HEK293 (cell line): ENCODE measurements at regions not wholly inside any gene's neighbourhood (a gene's known extent, or its start where the extent isn't known, plus 50 kb on each side); places are given as distances from the start of the nearest gene placed in this dataset.

ENCODE experiments used
- CTCF ChIA-PET: fragments of 350-600 bp; formaldehyde crosslinking; extraction: SDS; loops from one replicate; lab custom pipeline; 2021; ENCODE audit warnings: antibody characterized with exemption; lab: Yijun Ruan, JAX
- POLR2A ChIA-PET: fragments of 300-600 bp; formaldehyde crosslinking; extraction: SDS; loops from one replicate; lab custom pipeline; 2020; ENCODE audit warnings: antibody characterized with exemption, inconsistent platforms; lab: Yijun Ruan, JAX
- H3K27ac ChIP-seq: fragments of 200-500 bp; sonication (Bioruptor generic); 2 replicates; pipeline ENCODE4 v1.5.1; 2014; ENCODE audit warnings: low read depth, low read length, control low read depth, inconsistent platforms; ENCODE audit errors: extremely low read depth
- H3K36me3 ChIP-seq, 2 experiments: fragments of 200-500 bp in 1 of 2; sonication (Bioruptor generic) in 1 of 2; 1 replicate in 1 of 2; 2 replicates in 1 of 2; pipeline ENCODE4 v1.5.1; 2014 to 2017; ENCODE audit warnings: inconsistent platforms in 2 of 2, low read length in 2 of 2; ENCODE audit not compliant: control insufficient read depth in 2 of 2, insufficient read depth in 1 of 2
- H3K4me1 ChIP-seq: fragments of 200-500 bp; sonication (Bioruptor generic); 2 replicates; pipeline ENCODE4 v1.5.1; 2014; ENCODE audit warnings: mild to moderate bottlenecking, low read length, inconsistent platforms; ENCODE audit not compliant: control insufficient read depth, insufficient read depth
- H3K4me3 ChIP-seq: 2 replicates; pipeline ENCODE4 v1.5.1; 2011; ENCODE audit warnings: low read depth, mild to moderate bottlenecking, control low read depth, low read length, moderate library complexity
- H3K9me3 ChIP-seq: fragments of 200-500 bp; sonication (Bioruptor generic); 2 replicates; pipeline ENCODE4 v1.5.1; 2014; ENCODE audit warnings: low read depth, low read length, inconsistent platforms; ENCODE audit not compliant: control insufficient read depth, insufficient read depth
- BCL11B ChIP-seq: fragments of 450-650 bp; formaldehyde crosslinking; IDR thresholded peaks from 2 replicates; pipeline ENCODE4 v1.5.1; 2016; ENCODE audit warnings: low read depth, missing biosample characterization, missing genetic modification characterization
- FEZF1 ChIP-seq: fragments of 450-650 bp; formaldehyde crosslinking; IDR thresholded peaks from 2 replicates; pipeline ENCODE4 v1.5.1; 2016; ENCODE audit warnings: missing biosample characterization, missing genetic modification characterization
- GLIS1 ChIP-seq: fragments of 450-650 bp; formaldehyde crosslinking; IDR thresholded peaks from 2 replicates; pipeline ENCODE4 v1.5.1; 2016; ENCODE audit warnings: missing biosample characterization, missing genetic modification characterization
- KLF10 ChIP-seq: fragments of 450-650 bp; IDR thresholded peaks from 2 replicates; pipeline ENCODE4 v1.5.1; 2018; ENCODE audit warnings: missing biosample characterization, mild to moderate bottlenecking, missing genetic modification characterization
- KLF8 ChIP-seq: fragments of 450-650 bp; formaldehyde crosslinking; IDR thresholded peaks from 2 replicates; pipeline ENCODE4 v1.5.1; 2016; ENCODE audit warnings: missing biosample characterization, missing genetic modification characterization
- YY1 ChIP-seq: fragments of 450-650 bp; formaldehyde crosslinking; IDR thresholded peaks from 2 replicates; pipeline ENCODE4 v1.5.1; 2018; ENCODE audit warnings: missing biosample characterization, missing genetic modification characterization
- ZFP37 ChIP-seq: fragments of 450-650 bp; formaldehyde crosslinking; IDR thresholded peaks from 2 replicates; pipeline ENCODE4 v1.5.1; 2016; ENCODE audit warnings: missing biosample characterization, missing genetic modification characterization
- ZNF121 ChIP-seq: fragments of 450-650 bp; formaldehyde crosslinking; IDR thresholded peaks from 2 replicates; pipeline ENCODE4 v1.5.1; 2016; ENCODE audit warnings: missing biosample characterization, missing genetic modification characterization
- ZNF148 ChIP-seq: fragments of 450-650 bp; formaldehyde crosslinking; IDR thresholded peaks from 2 replicates; pipeline ENCODE4 v1.5.0; 2017; ENCODE audit warnings: missing biosample characterization, missing genetic modification characterization, borderline replicate concordance
- ZNF23 ChIP-seq: fragments of 450-650 bp; formaldehyde crosslinking; IDR thresholded peaks from 2 replicates; pipeline ENCODE4 v1.5.1; 2016; ENCODE audit warnings: missing biosample characterization, missing genetic modification characterization, borderline replicate concordance
- ZNF24 ChIP-seq: fragments of 450-650 bp; formaldehyde crosslinking; IDR thresholded peaks from 2 replicates; pipeline ENCODE4 v1.5.1; 2016; ENCODE audit warnings: missing biosample characterization, missing genetic modification characterization
- ZNF664 ChIP-seq: fragments of 450-650 bp; formaldehyde crosslinking; IDR thresholded peaks from 2 replicates; pipeline ENCODE4 v1.5.1; 2016; ENCODE audit warnings: missing biosample characterization, missing genetic modification characterization
- ZNF843 ChIP-seq: fragments of 450-650 bp; formaldehyde crosslinking; IDR thresholded peaks from 2 replicates; pipeline ENCODE4 v1.5.1; 2016; ENCODE audit warnings: missing biosample characterization, missing genetic modification characterization
- ZSCAN16 ChIP-seq: fragments of 450-650 bp; formaldehyde crosslinking; IDR thresholded peaks from 2 replicates; pipeline ENCODE4 v1.5.1; 2016; ENCODE audit warnings: missing biosample characterization, missing genetic modification characterization
- ZXDB ChIP-seq: fragments of 450-650 bp; formaldehyde crosslinking; IDR thresholded peaks from 2 replicates; pipeline ENCODE4 v1.5.1; 2016; ENCODE audit warnings: missing biosample characterization, missing genetic modification characterization
- TF ChIP-seq, protein P1 (sequence below): fragments of 450-650 bp; formaldehyde crosslinking; IDR thresholded peaks from 2 replicates; pipeline ENCODE4 v1.5.1; 2016; ENCODE audit warnings: missing biosample characterization, missing genetic modification characterization
- TF ChIP-seq, protein P2 (sequence below): fragments of 450-650 bp; formaldehyde crosslinking; IDR thresholded peaks from 2 replicates; pipeline ENCODE4 v1.5.1; 2016; ENCODE audit warnings: missing biosample characterization, missing genetic modification characterization
- TF ChIP-seq, protein P3 (sequence below): fragments of 450-650 bp; formaldehyde crosslinking; IDR thresholded peaks from 2 replicates; pipeline ENCODE4 v1.5.1; 2016; ENCODE audit warnings: missing biosample characterization, missing genetic modification characterization
- TF ChIP-seq, protein P4 (sequence below): fragments of 450-650 bp; formaldehyde crosslinking; IDR thresholded peaks from 2 replicates; pipeline ENCODE4 v1.5.1; 2017; ENCODE audit warnings: missing biosample characterization, missing genetic modification characterization
- TF ChIP-seq, protein P5 (sequence below): fragments of 450-650 bp; formaldehyde crosslinking; IDR thresholded peaks from 2 replicates; pipeline ENCODE4 v1.5.1; 2016; ENCODE audit warnings: missing biosample characterization, missing genetic modification characterization

DNA sequence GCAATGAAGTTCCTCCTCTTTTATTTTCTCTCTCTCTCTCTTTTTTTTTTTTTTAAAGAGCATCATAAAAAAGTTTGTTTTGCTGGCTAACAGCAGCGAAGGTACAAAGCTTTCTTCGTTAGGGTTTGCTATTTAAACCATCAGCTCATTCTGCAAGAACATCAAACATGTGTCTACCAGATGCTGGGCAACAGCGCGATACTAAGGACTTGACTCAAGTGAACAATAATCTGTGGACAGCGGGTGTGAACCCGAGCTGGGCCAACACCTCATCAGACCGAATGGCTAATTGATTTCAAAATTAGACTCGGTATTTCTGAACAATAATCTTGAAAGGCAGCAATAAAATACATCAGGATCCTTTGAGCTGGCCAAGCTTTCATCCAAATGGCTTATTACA, 246.4 kb downstream of the FBXO8 start:
- POLR2A ChIA-PET: no interaction called here

DNA sequence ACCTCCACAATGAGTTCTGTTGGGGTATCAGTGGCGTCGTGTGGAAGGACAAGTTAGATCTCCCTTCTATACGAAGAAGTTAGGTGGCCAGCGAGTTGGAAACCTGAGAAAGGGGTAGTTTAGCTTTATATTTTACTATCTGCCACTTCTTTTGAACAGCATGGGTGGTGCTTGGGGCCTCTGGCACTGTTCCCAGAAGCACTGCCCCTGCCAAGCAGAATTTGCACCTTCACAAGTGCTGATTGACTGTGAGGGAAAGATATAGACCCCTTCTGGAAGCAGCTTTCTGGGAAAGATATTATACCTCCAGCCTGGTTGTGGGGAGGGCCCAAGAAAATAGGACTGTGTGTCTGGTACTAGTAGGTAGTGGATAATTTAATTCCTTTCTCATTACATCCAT, 246.9 kb downstream of the FBXO8 start:
- peak; percentile 3; the same call in 1 of the 2 replicates for TF ChIP-seq GLIS1
- TF ChIP-seq YY1 (tag by site-specific recombination): no peak
- no peak for TF ChIP-seq ZNF23 (tag by site-specific recombination)
- 0 out of 2 replicates have a peak, but pooled peaks have one; percentile 8 for TF ChIP-seq FEZF1 (tag by site-specific recombination)
- TF ChIP-seq ZNF664: no peak
- TF ChIP-seq ZXDB (tag by site-specific recombination): 0 out of 2 replicates have a peak, but pooled peaks have one; percentile 26
- no peak for TF ChIP-seq ZNF121
- TF ChIP-seq, protein P1, sequence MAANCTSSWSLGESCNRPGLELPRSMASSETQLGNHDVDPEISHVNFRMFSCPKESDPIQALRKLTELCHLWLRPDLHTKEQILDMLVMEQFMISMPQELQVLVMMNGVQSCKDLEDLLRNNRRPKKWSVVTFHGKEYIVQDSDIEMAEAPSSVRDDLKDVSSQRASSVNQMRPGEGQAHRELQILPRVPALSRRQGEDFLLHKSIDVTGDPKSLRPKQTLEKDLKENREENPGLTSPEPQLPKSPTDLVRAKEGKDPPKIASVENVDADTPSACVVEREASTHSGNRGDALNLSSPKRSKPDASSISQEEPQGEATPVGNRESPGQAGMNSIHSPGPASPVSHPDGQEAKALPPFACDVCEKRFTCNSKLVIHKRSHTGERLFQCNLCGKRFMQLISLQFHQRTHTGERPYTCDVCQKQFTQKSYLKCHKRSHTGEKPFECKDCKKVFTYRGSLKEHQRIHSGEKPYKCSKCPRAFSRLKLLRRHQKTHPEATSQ (tag by site-specific recombination): no peak
- TF ChIP-seq ZNF24: no peak
- no peak for TF ChIP-seq ZSCAN16 (tag by site-specific recombination)
- CTCF ChIA-PET: interaction anchor here (0.6 to 1.0 kb wide), 3 partner anchors 23 to 242 kb away, joined by 3 to 4 read pairs (median 3); no protein-coding TSS in a partner anchor
- no peaks in the 10 kb centered on the region for H3K9me3 ChIP-seq
- POLR2A ChIA-PET: no interaction called here
- H3K4me3 ChIP-seq: no peak overlapping the region
- H3K4me1 ChIP-seq: peaks cover 3% of the 10 kb centered on the region; the same call in 1 of the 2 replicates
- H3K36me3 ChIP-seq: no peaks in the 10 kb centered on the region
- H3K27ac ChIP-seq: no peak overlapping the region

More for the DNA sequence above, 246.4 kb downstream of the FBXO8 start:
- H3K9me3 ChIP-seq: no peaks in the 10 kb centered on the region
- CTCF ChIA-PET: interaction anchor here (0.6 to 1.0 kb wide), 4 partner anchors 23 to 242 kb away, joined by 3 to 4 read pairs (median 3); no protein-coding TSS in a partner anchor
- H3K36me3 ChIP-seq: no peaks in the 10 kb centered on the region
- H3K4me1 ChIP-seq: peaks cover 3% of the 10 kb centered on the region; the same call in 1 of the 2 replicates
- no peak overlapping the region for H3K4me3 ChIP-seq
- H3K27ac ChIP-seq: no peak overlapping the region
- TF ChIP-seq, protein P2, sequence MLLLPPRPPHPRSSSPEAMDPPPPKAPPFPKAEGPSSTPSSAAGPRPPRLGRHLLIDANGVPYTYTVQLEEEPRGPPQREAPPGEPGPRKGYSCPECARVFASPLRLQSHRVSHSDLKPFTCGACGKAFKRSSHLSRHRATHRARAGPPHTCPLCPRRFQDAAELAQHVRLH (tag by site-specific recombination): no peak
- TF ChIP-seq, protein P3, sequence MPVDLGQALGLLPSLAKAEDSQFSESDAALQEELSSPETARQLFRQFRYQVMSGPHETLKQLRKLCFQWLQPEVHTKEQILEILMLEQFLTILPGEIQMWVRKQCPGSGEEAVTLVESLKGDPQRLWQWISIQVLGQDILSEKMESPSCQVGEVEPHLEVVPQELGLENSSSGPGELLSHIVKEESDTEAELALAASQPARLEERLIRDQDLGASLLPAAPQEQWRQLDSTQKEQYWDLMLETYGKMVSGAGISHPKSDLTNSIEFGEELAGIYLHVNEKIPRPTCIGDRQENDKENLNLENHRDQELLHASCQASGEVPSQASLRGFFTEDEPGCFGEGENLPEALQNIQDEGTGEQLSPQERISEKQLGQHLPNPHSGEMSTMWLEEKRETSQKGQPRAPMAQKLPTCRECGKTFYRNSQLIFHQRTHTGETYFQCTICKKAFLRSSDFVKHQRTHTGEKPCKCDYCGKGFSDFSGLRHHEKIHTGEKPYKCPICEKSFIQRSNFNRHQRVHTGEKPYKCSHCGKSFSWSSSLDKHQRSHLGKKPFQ (tag by site-specific recombination): no peak
- TF ChIP-seq, protein P4, sequence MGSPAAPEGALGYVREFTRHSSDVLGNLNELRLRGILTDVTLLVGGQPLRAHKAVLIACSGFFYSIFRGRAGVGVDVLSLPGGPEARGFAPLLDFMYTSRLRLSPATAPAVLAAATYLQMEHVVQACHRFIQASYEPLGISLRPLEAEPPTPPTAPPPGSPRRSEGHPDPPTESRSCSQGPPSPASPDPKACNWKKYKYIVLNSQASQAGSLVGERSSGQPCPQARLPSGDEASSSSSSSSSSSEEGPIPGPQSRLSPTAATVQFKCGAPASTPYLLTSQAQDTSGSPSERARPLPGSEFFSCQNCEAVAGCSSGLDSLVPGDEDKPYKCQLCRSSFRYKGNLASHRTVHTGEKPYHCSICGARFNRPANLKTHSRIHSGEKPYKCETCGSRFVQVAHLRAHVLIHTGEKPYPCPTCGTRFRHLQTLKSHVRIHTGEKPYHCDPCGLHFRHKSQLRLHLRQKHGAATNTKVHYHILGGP (tag by site-specific recombination): no peak
- TF ChIP-seq KLF8: no peak

DNA sequence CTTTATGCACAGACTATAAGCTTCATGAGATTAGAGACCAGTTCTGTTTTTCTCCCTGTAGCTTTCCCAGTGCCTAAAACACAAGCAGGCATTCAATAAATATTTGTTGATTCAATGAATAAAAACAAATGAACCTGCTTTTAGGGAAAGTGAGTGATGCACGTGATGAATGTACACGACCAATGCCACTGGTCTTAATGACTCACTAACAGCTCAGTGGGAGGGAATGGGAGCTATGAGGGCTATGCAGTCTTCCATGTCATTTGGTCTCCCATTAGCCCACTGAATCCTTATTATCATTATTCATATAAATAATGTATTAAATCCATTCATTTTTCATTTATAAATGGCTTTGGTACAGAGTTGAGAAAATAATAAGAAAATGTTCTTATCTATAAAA, 247.4 kb downstream of the FBXO8 start:
- Histone ChIP-seq H3K4me3 (no peak overlapping the region), H3K36me3 (no peaks in the 10 kb centered on the region), H3K27ac (no peak overlapping the region)
- TF ChIP-seq ZNF148 (tag by site-specific recombination) (no peak), BCL11B (tag by site-specific recombination) (no peak), KLF10 (tag by site-specific recombination) (no peak), ZNF843 (tag by site-specific recombination) (no peak), ZFP37 (tag by site-specific recombination) (no peak)
- TF ChIP-seq, protein P5, sequence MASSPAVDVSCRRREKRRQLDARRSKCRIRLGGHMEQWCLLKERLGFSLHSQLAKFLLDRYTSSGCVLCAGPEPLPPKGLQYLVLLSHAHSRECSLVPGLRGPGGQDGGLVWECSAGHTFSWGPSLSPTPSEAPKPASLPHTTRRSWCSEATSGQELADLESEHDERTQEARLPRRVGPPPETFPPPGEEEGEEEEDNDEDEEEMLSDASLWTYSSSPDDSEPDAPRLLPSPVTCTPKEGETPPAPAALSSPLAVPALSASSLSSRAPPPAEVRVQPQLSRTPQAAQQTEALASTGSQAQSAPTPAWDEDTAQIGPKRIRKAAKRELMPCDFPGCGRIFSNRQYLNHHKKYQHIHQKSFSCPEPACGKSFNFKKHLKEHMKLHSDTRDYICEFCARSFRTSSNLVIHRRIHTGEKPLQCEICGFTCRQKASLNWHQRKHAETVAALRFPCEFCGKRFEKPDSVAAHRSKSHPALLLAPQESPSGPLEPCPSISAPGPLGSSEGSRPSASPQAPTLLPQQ (tag by site-specific recombination): no peak
- TF ChIP-seq, all 188 proteins: peak for 0
- peaks cover 3% of the 10 kb centered on the region; the same call in 1 of the 2 replicates for H3K4me1 ChIP-seq
- no peaks in the 10 kb centered on the region for H3K9me3 ChIP-seq
- ChIA-PET CTCF (interaction anchor here (1.0 kb wide), 1 partner anchor 24 kb away, joined by 3 read pairs; no protein-coding TSS in a partner anchor), POLR2A (no interaction called here)
